ENCODE measurements at regions not wholly inside any gene's neighbourhood (a gene's known extent, or its start where the extent isn't known, plus 50 kb on each side); places are given as distances from the start of the nearest gene placed in this dataset.
"Not testable (repeated sequence)": the region's sequence is repeated elsewhere in the genome, so short reads cannot be mapped to it uniquely, and the experiment has no call there.

DNA sequence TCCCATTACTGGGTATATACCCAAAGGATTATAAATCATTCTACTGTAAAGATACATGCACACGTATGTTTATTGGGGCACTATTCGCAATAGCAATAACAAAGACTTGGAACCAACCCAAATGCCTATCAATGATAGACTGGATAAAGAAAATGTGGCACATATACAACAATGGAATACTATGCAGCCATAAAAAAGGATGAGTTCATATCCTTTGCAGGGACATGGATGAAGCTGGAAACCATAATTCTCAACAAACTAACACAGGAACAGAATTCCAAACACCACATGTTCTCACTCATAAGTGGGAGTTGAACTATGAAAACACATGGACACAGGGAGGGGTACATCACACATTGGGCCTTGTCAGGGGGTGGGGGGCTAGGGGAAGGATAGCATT, 453.0 kb upstream of the FANCL start:
- not testable (repeated sequence) for ATAC-seq (ENCODE audit: low read depth in 2 of 2); DNase-seq; H3K4me3 Mint-ChIP-seq; H3K27ac Mint-ChIP-seq; H3K4me1 Mint-ChIP-seq
- Mint-ChIP-seq H3K27me3 (peaks cover 0 to 22% (median 18%) of the 10 kb centered on the region in 3 donors), H3K36me3 (peaks cover 0 to 15% of the 10 kb centered on the region in 2 donors), H3K9me3 (peaks cover 4 to 14% (median 9%) of the 10 kb centered on the region in 7 donors)

DNA sequence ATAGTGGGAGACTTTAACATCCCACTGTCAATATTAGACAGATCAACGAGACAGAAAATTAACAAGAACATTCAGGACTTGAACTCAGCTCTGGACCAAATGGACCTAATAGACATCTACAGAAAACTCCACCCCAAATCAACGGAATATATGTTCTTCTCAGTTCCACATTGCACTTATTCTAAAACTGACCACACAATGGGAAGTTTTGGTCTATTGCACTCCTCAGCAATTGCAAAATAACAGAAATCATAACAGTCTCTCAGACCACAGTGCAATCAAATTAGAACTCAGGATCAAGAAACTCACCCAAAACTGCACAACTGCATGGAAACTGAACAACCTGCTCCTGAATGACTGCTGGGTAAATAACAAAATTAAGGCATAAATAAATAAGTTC, 449.9 kb upstream of the FANCL start:
- H3K4me3 Mint-ChIP-seq; DNase-seq; H3K4me1 Mint-ChIP-seq; H3K27ac Mint-ChIP-seq; ATAC-seq (ENCODE audit: low read depth in 2 of 2): not testable (repeated sequence)
- peaks cover 0 to 15% of the 10 kb centered on the region in 2 donors for H3K36me3 Mint-ChIP-seq
- peaks cover 0 to 20% (median 15%) of the 10 kb centered on the region in 3 donors for H3K27me3 Mint-ChIP-seq
- peaks cover 4 to 14% (median 9%) of the 10 kb centered on the region in 7 donors for H3K9me3 Mint-ChIP-seq

DNA sequence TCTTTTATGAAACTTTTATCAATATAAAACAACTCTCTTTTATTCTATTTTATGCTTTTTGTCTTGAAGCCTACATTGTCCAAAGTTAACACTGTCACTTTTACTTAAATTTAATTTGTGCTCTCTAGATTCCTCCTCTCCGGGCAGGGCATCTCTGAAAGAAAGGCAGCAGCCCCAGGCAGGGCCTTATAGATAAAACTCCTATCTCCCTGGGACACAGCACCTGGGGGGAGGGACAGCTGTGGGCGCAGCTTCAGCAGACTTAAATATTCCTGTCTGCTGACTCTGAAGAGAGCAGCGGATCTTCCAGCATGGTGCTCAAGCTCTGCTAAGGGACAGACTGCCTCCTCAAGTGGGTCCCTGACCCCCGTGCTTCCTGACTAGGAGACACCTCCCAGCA, 447.7 kb upstream of the FANCL start:
- Mint-ChIP-seq H3K27me3 (peaks cover 0 to 20% (median 15%) of the 10 kb centered on the region in 3 donors), H3K9me3 (peaks cover 4 to 12% (median 8%) of the 10 kb centered on the region in 7 donors), H3K4me1 (peaks cover 4 to 8% (median 6%) of the 10 kb centered on the region in 3 donors), H3K4me3 (no peak overlapping the region), H3K27ac (no peak overlapping the region), H3K36me3 (peaks cover 0 to 15% of the 10 kb centered on the region in 2 donors)
- DNase-seq (no peak), ATAC-seq (ENCODE audit: low read depth in 2 of 2) (no peak)

DNA sequence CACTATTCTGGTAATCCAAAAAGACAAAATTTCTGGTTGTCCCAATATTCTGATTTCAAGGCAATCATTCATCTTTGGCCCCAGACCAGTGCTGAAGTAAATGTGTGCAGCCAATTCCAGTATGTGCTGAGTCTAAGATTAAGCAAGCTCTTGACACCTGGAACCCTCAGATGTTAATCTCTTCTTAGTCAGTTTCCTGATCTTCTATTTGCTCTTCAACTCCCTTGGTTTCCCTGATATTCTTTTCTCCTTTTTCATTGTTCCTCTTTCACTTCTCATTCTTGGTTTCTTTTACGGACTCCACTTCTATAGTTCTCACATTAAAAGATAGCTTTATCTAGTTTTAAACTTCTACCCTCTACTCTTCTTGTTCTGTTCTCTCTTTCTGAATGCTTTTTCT, 445.7 kb upstream of the FANCL start:
- H3K4me1 Mint-ChIP-seq: peaks cover 4 to 8% (median 6%) of the 10 kb centered on the region in 3 donors
- H3K27ac Mint-ChIP-seq: peak overlapping the region in 2 of 6 donors; percentile 1 to 72
- DNase-seq (no peak), ATAC-seq (ENCODE audit: low read depth in 2 of 2) (peak; percentile 23 to 61)
- H3K36me3 Mint-ChIP-seq: peaks cover 0 to 15% of the 10 kb centered on the region in 2 donors
- peaks cover 0 to 10% (median 8%) of the 10 kb centered on the region in 7 donors for H3K9me3 Mint-ChIP-seq
- no peak overlapping the region for H3K4me3 Mint-ChIP-seq
- peaks cover 0 to 20% (median 15%) of the 10 kb centered on the region in 3 donors for H3K27me3 Mint-ChIP-seq

DNA sequence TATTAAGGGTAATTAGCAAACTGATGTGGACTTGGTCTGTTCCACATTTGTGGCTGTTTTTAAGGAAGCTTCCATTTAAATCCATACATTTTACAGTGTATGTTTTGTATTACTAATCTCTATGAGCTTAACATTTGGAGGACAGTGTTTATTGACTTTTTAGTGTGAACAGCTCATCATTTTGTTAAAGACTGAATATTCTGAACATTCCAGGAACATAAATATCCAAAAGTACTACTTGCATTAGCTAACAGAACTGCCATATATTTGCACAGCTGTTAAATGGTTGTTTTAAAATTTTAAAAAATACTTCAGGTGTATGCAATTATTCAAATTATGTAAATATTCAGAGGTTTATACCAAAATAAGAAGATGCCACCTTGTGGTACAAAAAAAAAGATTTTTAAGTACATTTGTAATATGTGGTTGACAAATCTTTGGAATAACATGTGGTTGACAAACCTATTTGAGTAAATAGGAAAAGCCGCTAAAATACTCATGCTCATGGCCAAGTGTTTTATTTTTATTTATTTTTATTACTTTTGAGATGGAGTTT, 439.7 kb upstream of the FANCL start:
- Mint-ChIP-seq H3K27me3 (no peaks in the 10 kb centered on the region), H3K36me3 (no peaks in the 10 kb centered on the region), H3K9me3 (no peaks in the 10 kb centered on the region), H3K4me1 (no peaks in the 10 kb centered on the region), H3K4me3 (no peak overlapping the region), H3K27ac (no peak overlapping the region)
- DNase-seq (no peak), ATAC-seq (ENCODE audit: low read depth in 2 of 2) (no peak)

DNA sequence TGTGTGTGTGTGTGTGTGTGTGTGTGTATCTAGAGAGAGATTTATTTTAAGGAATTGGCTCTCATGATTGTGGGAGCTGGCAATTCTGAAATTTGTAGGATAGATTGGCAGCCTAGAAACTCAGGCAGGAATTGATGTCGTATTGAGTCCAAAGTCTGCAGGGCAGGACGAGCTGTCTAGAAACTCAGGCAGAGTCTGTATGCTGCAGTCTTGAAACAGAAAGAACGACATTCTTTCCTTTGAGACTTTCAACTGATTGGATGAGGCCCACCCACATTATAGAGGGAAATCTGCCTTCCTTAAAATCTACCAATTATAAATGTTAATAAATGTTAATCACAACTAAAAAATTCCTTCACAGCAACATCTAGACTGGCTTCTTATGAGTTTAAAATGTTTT, 436.6 kb upstream of the FANCL start:
- no peaks in the 10 kb centered on the region for H3K36me3 Mint-ChIP-seq
- DNase-seq (no peak), ATAC-seq (ENCODE audit: low read depth in 2 of 2) (no peak)
- H3K27me3 Mint-ChIP-seq: no peaks in the 10 kb centered on the region
- no peaks in the 10 kb centered on the region for H3K9me3 Mint-ChIP-seq
- H3K27ac Mint-ChIP-seq: no peak overlapping the region
- no peaks in the 10 kb centered on the region for H3K4me1 Mint-ChIP-seq
- no peak overlapping the region for H3K4me3 Mint-ChIP-seq

DNA sequence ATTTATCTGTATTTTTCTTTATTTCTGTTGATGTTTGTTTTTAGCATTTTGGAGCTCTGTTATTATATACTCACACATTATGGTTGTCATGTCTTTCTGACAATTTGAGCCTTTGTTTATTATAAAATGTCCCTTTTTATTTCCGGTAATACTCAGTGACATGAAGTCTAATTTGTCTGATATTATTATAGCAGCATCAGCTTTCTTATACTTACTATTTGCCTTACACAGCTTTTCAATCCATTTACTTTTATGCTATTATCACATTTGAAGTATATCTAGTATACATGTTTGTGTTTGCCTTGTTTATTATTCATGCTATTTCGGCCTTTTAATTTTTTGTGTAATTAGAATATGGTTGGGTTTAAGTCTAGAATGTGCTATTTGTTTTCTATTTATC, 430.6 kb upstream of the FANCL start:
- Mint-ChIP-seq H3K9me3 (peaks cover 0 to 2% (median 0%) of the 10 kb centered on the region in 7 donors), H3K4me1 (no peaks in the 10 kb centered on the region), H3K4me3 (no peak overlapping the region), H3K36me3 (no peaks in the 10 kb centered on the region), H3K27me3 (no peaks in the 10 kb centered on the region), H3K27ac (no peak overlapping the region)
- ATAC-seq (ENCODE audit: low read depth in 2 of 2): no peak
- DNase-seq: no peak

DNA sequence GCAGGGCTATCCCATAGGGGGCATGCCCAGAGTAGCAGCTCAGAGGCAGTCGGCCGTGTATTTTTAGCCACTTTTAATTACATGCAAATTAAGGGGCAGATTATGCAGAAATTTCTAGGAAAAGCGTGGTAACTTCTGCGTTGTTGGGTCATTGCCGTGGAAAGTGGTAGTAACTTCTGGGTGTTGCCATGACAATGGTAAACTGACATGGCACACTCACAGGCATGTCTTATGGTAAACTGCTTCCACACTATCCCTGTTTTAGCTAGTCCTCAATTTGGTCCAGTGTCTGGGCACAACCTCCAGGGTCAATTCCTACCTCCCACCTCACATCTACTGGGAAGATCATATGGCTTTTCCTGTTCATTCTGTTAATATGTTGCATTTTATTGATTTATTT, 428.9 kb upstream of the FANCL start:
- DNase-seq (no peak), ATAC-seq (ENCODE audit: low read depth in 2 of 2) (no peak)
- Mint-ChIP-seq H3K4me1 (no peaks in the 10 kb centered on the region), H3K27ac (no peak overlapping the region), H3K4me3 (no peak overlapping the region), H3K9me3 (peaks cover 0 to 2% (median 0%) of the 10 kb centered on the region in 7 donors), H3K36me3 (no peaks in the 10 kb centered on the region), H3K27me3 (no peaks in the 10 kb centered on the region)

DNA sequence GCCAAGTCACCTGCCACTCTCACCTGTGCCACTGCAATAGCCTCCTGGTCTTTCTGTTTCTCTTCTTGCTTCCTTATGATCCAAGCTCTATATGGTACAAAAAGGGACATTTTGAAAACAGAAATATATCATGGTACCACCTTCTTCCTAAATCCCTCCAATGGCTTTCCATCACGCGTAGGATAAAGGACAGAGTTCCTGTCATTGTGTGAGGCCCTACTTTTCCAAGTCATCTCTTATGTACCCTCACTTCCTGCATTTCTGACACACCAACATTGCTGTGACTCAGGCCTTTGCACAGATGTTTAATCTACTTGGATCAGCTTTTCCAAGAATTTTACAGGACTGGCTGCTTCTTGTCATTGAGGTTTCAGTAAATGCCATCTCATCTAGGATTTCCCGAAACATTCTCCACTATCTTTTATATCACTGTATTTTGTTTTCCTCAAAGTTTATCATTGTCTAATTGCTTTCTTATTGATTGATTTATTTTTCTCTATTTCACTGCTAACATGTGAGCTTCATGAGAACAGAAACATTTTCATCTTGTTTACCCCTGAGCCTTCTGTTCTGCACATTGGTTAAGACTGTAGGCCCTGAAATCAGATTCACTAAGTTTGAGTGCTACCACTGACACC, 426.1 kb upstream of the FANCL start:
- DNase-seq (no peak), ATAC-seq (ENCODE audit: low read depth in 2 of 2) (no peak)
- H3K9me3 Mint-ChIP-seq: peaks cover 0 to 2% (median 0%) of the 10 kb centered on the region in 7 donors
- H3K27ac Mint-ChIP-seq: peak overlapping the region in 1 of 6 donors; percentile 1
- H3K36me3 Mint-ChIP-seq: no peaks in the 10 kb centered on the region
- no peaks in the 10 kb centered on the region for H3K27me3 Mint-ChIP-seq
- H3K4me1 Mint-ChIP-seq: no peaks in the 10 kb centered on the region
- no peak overlapping the region for H3K4me3 Mint-ChIP-seq

DNA sequence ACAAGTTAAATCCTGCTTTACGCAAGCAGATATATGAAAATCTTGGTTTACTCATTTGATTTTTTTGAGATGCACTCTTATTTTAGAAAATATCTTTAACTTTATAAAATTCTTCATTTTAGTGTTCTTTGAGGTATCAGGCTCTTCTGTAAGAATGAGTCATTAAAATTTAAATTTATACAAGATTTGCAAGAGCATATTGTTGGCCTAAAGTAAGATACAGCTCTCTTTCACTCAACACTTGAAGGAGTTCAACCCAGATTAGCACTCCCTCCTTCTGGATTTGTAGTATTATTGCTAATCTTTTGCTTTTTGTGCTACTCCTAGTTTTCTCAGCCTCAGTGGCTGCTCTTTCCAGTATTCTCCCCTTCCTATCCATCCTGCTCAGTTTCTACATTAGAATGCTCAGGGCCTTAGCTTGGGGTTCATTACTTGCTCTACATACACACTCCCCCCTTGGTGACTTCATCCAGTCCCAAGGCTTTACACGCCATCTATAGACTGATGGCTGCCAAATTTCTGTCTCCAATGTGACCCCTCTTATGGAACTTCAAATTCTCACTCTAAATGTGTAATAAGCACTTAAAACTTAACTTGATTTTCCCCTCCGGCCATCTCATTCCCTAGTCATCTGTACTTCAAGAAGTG, 425.3 kb upstream of the FANCL start:
- Mint-ChIP-seq H3K4me1 (no peaks in the 10 kb centered on the region), H3K4me3 (no peak overlapping the region)
- no peak for ATAC-seq (ENCODE audit: low read depth in 2 of 2)

DNA sequence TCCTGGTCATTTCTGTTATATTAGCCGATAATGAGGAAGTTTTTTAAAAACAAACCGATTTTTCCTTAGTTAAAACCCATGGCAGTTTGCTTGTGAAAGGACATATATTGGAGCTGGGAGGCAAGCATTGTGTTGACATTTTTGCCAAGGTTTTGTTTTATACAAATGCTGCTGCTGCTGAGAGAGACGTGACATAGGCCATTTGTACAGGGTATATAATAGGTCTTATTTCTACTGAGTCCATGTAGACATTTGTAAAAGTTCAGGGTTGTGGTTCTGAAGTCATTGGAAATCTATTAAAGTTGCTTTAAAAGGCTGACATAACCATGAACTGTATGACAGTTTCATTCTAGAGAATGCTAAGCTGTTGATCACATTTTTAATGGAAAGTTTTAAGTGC, 424.0 kb upstream of the FANCL start:
- Mint-ChIP-seq H3K27ac (no peak overlapping the region), H3K9me3 (peaks cover 0 to 2% (median 0%) of the 10 kb centered on the region in 7 donors), H3K4me1 (no peaks in the 10 kb centered on the region), H3K36me3 (no peaks in the 10 kb centered on the region), H3K27me3 (no peaks in the 10 kb centered on the region), H3K4me3 (no peak overlapping the region)
- DNase-seq (no peak), ATAC-seq (ENCODE audit: low read depth in 2 of 2) (no peak)

More for the DNA sequence above, 425.3 kb upstream of the FANCL start:
- Mint-ChIP-seq H3K27me3 (no peaks in the 10 kb centered on the region), H3K9me3 (peaks cover 0 to 2% (median 0%) of the 10 kb centered on the region in 7 donors), H3K27ac (no peak overlapping the region), H3K36me3 (no peaks in the 10 kb centered on the region)
- no peak for DNase-seq

DNA sequence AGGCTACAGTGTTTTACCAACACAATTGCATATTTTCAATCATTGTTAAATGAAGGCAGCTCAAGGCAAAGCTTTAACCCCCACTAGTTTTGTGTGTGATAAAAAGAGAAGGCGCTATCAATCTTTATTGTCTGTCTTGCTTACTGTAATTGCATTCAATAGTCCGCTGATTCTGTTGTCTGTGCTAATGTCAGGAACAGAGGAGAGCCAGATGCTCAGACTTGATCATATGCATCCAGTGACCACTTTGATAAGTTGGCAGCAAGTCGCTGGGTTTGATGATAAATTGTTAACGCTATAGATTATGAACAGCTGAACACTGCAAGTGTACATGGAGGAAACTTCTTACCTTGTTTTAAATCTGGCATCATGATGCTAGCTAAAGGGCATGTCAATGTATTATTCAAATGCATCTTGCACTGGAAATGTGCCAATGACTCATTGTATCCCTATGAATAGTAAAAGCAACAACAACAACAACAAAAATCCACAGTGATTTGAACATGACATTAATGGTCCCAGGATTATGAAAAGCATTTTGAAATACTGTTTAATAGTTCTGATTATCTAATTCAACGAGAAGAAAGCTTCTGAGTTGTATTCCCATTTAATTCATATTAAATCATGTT, 423.5 kb upstream of the FANCL start:
- DNase-seq (no peak), ATAC-seq (ENCODE audit: low read depth in 2 of 2) (no peak)
- H3K4me1 Mint-ChIP-seq: no peaks in the 10 kb centered on the region
- H3K4me3 Mint-ChIP-seq: no peak overlapping the region
- no peaks in the 10 kb centered on the region for H3K36me3 Mint-ChIP-seq
- H3K27ac Mint-ChIP-seq: peak overlapping the region in 1 of 6 donors; percentile 5
- H3K27me3 Mint-ChIP-seq: no peaks in the 10 kb centered on the region
- H3K9me3 Mint-ChIP-seq: peaks cover 0 to 2% (median 0%) of the 10 kb centered on the region in 7 donors

DNA sequence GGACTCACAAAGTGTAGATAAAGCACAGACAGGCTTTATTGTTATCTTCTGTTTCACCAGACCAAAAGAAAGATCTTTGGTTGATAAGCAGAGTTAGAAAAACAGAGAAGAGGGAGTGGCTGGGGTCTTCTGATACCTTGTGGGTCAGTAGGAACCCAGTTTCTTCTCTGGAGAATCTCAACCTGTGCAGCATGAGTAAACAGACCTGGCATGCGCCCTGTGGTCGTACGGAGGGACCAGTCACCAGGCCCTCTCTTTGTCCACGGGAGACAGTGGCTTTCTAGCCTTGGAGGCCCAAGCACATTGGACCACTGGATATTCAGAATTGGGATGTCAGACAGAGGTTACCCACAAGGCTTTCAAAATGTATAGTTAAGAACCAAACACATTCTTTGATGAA, 418.9 kb upstream of the FANCL start:
- DNase-seq (no peak), ATAC-seq (ENCODE audit: low read depth in 2 of 2) (no peak)
- no peaks in the 10 kb centered on the region for H3K4me1 Mint-ChIP-seq
- no peaks in the 10 kb centered on the region for H3K9me3 Mint-ChIP-seq
- H3K36me3 Mint-ChIP-seq: no peaks in the 10 kb centered on the region
- H3K27me3 Mint-ChIP-seq: peaks cover 0 to 6% (median 5%) of the 10 kb centered on the region in 3 donors
- H3K4me3 Mint-ChIP-seq: no peak overlapping the region
- H3K27ac Mint-ChIP-seq: no peak overlapping the region

DNA sequence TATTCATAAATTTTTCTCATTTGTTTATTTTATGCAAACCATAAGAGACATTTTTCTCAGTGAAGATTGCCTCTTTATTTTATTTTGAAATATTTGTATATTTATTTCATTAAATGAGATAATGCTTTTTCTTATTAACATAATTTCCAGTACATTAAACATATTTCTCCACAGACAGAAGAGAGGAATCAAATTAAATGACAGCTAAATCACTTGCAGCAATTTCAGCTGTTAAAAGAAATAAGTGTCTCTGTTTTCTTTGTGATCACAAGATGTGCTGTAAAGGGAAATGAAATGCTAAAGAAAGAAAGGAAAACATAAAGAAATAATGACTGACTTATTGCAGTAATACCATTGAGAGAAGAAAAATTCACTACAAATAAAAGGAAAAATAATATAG, 414.0 kb upstream of the FANCL start:
- ATAC-seq (ENCODE audit: low read depth in 2 of 2): no peak
- H3K9me3 Mint-ChIP-seq: no peaks in the 10 kb centered on the region

More for the DNA sequence above, 414.0 kb upstream of the FANCL start:
- no peak overlapping the region for H3K4me3 Mint-ChIP-seq
- H3K27me3 Mint-ChIP-seq: peaks cover 5 to 13% (median 6%) of the 10 kb centered on the region in 3 donors
- H3K27ac Mint-ChIP-seq: no peak overlapping the region
- no peak for DNase-seq
- no peaks in the 10 kb centered on the region for H3K36me3 Mint-ChIP-seq
- H3K4me1 Mint-ChIP-seq: no peaks in the 10 kb centered on the region

All from naive B cell (primary cell).